Esophagus mucosa (tissue), 1 donor: ENCODE measurements at regions not wholly inside any gene's neighbourhood (a gene's known extent, or its start where the extent isn't known, plus 50 kb on each side); places are given as distances from the start of the nearest gene placed in this dataset.

Source experiments
- ATAC-seq: fragments of 200-7000 bp; cut with Tn5 transposase; one replicate; pipeline ENCODE4 v1.9.1; 2020
- donor health status: DM: yes; HTN: yes; CAD: no.

DNA sequence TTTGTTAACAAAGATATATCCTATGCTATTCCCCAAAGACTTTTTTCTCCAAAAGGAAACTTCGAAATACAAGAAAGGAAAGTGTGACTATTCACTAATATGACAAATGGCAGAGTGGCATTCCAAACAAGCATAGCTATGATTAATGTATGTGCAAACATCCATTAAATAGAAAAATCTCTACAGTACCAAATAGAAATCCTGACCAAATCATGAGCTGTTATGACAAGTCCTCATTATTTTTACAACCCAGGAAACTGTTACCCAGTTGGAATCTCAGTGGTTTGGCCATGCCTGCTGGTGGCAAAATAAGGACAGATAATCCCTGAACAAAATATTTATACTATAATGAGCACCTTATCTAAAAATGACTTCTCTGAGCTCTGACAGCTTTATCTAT is 202.1 kb downstream of the SEC23A start:
- no peak for ATAC-seq

DNA sequence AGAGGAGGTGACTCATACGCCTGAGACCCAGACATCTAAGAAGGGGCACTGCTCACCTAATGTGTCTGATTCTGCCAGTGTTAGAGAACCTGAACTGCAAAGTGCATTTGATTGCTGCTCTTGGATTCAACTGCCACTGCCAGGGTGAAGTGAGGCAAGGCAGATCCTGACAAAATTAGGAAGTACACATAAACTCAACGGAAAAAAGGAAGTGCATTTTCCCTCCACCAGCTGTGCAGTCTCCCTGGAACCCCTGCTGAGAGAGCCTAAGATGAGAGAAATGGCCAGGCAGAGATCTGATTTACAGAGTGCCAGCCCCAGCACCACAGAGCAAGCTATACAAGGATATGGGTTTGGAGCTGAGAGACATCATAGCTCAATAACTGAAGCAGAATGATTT is 215.3 kb downstream of the SEC23A start:
- no peak for ATAC-seq

DNA sequence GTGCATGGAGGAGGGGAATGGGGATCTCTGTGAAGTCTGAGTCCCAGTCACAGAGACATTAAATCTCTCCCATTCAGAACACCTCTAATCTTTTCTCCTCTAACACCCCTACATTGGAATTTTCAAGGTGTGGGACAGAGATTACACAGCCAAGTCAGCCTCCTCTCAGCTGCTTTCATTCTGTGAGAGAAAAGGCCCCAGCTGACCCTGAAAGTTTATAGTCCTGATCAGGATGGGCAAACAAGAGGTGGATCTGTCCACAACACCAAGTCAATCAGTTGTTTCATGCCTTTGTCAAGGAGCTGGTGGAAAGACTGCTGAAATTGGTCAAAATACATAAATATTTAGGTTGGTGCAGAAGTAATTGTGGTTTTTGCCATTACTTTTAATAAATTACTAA is 218.9 kb downstream of the SEC23A start:
- no peak for ATAC-seq

DNA sequence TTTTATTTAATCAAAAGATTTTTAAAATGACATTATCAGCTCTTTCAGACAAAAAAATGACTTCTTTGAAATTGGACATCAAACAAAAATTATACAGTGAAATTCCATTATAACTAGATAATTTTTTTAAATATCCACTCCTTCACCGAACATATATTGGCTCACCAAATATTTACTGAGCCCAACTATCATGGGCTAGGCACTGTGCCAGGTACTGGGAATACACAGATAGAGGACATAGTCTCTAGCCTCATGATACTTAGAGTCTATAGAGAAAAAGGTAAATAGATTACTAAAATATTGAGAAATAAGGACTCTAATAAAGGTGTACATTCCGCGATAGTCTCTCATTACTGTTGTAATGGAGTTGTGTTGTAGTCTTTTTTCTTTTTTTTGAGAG is 219.9 kb downstream of the SEC23A start:
- no peak for ATAC-seq

DNA sequence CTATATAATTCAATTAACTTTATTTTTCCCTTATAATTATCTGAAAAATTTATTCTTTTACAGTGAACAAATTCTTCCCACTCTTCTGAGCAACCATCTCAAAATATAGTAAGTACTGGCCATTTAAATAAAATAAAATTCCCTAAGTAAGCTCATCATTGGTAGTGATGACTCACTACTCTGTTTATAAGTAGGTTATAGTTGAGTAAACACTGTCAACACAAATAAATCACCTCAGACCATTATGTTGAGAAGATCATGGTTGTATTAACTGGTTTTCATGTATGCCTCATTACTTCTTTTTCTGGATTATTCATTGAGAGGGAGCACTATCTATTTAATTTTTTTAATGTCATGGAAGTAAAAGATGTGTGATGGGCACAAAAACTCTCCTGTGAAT is 220.5 kb downstream of the SEC23A start:
- ATAC-seq = no peak

DNA sequence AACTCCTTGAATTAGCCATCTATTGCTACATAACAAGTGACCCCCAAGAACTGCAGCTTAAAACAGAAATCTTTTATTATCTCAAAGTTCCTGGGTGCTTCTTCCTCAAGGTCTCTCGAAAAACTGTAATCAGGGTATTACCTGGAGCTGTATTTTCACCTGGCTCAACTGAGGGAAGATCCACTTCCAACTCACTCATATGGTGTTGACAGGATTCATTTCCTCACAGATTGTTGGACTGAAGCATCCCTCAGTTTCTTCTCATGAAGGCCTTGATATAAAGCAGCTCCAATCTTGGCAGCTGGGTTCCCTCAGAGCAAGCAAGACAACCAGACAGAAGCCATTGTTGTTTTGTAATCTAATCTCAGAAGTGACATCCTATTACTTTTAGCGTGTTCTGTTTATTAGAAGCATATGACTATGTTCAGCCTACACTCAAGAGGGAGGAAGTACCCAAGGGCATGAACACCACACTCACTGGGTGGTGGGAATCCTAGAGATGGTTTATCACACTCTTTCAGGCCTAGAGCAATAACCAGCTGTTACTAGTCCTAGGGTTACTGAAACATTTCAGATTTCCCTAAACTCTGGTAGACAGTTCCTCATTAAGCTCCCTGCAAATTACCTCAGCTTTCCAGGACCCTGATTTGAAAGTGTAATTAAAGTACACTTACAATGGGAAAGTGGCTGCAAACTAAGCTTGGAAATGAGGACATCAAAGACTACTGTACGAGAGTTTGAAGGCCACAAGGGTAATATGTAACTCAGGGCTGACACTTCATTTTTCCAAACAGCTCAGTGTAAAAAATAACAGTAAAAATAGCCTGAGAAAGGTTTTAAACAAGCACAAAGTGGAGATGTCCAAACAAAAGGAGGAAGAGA is 222.2 kb downstream of the SEC23A start:
- ATAC-seq = no peak

DNA sequence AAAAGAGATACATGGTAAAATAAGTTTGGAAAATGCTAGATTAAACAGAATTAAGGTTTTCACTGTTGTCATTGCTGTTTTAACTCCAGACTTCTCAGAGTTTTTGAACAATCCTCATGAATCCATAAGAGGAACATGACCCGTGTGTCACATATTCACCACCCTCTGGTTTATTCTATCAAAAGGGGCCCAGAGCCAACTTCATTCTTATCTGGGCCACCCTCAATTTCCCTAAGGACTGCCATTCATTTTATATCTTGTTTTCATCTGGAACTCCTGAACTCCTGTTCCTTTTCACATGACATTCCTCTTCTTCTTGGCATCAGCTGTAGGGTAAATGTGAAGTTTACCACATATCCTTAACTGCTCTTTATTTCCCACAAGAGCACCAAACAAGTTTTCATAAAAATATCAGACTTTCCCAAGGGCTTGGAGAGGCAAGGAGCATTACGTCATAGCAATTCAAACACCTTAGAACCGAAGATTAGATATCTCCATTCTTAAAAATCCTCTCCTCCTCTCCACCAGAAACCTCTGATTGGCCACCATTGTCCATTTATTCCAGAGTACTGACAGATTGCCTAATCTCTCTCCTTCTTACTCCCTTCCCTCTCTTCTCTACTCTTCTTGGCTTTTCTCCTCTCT is 225.2 kb downstream of the SEC23A start:
- no peak for ATAC-seq

DNA sequence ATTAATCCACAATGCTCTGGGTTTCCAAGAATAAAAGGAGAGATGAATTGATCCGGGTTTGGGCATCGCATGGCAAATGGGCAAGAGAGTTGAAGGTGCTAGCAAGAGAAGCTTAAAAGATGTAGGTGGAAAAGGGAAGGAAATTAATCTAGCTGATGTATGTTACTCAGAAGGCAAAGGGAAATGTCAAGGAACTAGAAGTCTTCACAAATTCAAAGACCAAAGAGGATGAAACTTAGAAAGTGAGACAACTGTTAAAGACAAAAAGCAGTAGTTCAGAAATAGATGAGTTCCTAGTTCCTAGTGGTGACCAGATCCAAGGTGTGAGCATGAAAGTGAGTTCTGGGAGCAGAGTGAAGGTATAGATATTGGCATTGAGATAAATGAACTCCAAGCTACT is 228.3 kb downstream of the SEC23A start:
- no peak for ATAC-seq

DNA sequence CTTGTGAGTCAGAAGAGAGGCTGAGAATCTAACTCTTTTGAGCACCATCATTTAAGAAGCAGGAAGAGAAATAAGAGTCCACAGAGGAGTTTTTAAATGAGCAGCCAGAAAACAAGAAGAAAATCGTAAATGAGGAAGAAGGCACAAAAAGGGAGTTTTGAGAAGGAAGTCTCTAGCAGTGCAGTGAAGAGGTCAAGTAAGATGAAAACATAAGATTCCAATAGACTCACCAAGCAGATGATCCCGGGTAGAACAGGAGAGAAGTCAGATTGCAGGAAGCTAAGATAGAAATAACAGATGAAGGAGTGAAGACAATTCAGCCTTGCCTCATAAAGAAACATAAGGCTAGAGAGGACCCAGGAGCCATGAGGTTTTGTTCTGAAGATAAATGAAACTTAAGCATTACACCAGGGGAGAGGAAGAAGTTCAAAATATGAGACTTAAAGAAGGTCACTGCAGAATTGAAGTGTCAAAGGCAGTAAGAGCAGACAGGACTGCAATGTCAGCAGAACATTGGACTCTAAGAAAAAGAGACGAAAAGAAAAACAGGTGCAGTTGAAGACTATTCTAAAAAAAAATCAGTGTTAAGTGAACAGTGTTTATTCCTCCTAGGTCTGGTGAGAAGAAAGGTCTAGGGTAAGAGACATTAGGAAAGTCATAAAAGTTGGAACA is 229.0 kb downstream of the SEC23A start:
- no peak for ATAC-seq

DNA sequence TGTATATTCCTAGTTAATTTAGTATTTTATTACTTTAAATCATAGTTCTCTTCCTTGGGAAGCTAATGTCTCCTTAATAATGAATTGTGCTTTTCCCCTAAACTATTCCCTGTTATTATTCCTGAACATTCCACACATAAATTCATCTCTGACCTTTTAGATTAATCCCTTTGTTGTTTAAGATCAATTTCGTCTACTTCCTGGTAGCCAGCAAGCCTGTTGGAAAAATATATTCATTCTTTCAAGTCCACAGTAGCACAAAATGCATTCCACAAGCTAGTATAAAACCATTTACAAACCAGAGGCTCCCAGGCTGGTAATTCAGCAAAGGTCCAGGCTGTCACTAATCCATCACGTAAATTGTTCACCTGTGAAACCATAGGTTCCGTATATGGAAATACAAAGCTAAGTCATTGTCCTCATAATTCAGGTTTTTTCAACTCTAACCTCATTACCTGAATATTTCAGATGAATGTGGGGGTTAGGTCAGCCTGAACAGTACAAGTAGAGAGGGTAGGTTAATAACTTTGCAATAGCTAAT is 232.7 kb downstream of the SEC23A start:
- ATAC-seq = no peak

DNA sequence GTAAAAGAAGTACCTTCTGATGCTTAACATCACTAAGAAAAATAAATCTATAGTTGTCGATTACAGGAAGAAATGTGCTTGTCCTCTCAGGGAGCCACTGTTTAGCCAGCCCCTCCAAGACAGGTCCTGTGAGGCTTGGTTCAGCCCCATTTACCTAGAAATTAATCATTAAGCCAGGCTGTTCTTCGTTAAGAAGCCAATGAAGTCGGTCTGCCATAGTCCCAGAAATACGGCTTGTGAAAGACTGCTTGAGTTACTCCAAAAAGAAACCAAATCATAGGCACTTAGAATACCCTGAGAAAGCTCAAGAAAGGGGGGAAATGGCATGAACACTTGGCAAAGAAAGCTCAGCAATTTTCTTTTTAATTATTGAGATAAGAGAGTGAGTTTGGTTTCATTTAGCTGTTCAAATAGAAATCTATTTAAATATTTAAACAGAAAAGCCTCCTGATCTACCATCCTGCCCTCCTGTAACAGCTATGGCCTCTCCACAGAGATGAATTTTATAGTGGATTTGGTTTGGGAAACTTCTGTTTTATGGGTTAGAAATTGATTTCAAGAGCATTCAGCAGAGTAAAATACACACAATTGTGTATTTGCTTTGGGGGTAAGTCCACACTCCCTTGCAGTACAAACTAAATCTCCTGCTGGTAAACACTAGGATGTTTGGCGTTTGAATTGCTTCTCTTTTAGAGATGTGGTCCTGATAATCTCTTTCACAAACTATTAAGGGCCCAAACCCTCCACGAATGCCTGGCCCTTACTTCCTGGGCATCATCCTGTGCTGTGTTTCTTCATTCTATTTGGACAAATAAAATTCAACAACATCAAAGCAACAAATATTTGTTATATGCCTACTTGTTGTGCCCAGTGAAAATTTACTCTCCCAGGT is 234.4 kb downstream of the SEC23A start:
- ATAC-seq = no peak

DNA sequence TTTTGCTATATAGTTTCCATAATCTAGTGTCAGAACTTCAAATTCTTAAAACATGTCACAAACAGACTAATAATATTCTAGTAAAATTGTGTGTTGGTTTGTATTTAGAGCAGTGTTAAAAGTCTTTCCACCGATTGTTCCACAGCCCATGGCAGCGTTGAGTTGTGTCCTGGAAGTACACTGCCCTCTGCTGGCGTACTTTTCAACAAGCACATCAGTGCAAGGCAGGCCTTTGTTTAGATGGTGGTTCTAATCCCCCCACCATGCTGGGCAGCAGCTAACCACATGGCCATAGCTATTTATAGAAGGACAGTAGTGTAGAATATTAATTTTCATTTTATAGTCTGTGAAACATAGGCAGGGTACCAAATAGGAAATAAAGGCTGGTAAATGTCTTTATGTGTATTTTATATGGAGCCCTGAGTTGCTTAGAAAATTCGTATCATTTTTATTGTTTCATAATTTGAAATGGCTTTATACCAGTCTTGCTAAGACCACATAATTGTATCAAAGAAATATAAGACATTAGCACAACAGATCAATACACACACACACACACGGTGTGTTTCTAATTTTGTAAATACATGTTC is 235.4 kb downstream of the SEC23A start:
- peak; percentile 82 for ATAC-seq

DNA sequence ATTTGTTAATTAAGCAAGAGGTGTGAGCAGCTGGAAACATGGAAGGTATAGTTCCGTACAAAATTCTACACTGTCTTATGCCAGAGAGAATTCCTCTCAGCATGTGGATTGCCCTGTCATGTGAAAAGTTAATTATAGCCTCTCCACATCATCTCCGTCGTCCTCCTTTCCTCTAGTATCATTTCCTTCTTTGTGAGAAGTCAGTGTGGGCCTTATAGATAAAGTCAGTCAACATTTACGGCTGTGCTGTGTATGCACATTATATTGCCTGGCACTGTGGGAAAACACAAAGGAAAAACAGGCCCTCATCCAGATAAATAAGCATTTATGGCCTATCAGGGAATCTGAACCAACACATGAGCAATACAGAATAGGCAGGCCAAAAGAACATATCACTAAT is 236.6 kb downstream of the SEC23A start:
- ATAC-seq = no peak

DNA sequence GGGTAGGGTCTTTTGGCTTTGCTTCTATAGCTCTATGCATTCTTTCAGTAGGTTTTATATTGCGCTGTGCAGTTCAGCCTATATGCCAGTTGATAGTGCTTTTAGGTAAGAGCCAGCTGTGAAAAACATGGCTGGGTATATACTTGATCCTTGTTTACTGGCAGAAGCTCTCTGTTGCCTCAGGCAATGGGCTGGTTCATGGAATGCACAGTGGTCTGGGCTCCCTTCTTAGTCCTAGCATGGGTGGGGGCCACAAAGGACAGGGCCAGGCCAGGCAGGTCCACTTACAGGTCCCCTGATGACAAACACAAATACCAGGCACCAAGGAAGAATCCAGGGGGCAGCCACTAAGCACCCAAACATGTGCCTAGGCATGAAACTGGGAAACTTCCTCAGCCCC is 240.7 kb downstream of the SEC23A start:
- ATAC-seq = no peak

DNA sequence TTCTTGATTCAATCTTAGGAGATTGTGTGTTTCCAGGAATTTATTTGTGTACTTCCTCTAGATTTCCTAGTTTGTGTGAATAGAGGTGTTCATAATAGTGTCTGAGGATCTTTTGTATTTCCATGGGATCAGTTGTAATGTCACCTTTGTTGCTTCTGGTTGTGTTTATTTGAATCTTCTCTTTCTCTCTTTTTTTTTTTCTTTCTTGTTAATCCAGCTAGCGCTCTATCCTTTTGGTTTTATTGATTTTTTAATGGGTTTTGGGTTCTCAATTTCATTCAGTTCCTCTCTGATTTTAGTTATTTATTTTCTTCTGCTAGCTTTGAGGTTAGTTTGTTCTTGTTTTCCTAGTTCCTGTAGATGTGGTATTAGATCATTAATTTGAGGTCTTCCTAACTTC is 242.5 kb downstream of the SEC23A start:
- no peak for ATAC-seq

DNA sequence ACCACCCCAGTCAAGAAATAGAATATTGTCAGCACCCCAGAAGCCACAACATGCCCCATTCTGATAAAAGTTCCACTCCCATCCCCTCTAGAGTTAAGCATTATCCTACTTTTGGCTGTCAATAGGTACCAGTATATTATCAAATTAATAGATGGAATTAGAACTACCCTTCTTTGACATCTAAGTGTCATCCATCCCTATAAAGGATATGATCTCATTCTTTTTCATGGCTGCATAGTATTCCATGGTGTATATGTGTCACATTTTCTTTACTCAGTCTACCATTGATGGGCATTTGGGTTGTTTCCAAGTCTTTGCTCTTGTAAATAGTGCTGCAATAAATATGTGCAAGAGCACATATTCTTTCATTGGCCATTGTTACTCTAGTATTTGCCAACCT is 246.2 kb downstream of the SEC23A start:
- no peak for ATAC-seq

DNA sequence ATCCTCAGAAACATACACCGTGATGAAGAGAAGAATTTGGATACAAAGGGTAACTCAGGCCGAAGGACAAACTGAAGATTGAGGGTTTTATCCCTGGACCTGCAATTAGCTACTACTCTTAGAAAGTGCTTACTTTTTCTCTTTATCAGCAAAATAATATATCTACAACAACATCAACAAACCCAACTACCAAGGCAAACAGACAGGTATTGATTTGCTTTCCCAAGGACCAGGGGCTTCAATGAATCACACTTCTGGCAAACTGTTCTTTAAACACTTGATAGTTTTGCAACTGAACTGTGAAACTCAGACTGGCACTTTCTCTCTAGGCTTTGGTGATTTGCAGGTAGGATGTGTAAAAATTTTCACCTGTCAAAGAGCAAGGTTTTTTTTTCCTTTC is 247.5 kb downstream of the SEC23A start:
- no peak for ATAC-seq

DNA sequence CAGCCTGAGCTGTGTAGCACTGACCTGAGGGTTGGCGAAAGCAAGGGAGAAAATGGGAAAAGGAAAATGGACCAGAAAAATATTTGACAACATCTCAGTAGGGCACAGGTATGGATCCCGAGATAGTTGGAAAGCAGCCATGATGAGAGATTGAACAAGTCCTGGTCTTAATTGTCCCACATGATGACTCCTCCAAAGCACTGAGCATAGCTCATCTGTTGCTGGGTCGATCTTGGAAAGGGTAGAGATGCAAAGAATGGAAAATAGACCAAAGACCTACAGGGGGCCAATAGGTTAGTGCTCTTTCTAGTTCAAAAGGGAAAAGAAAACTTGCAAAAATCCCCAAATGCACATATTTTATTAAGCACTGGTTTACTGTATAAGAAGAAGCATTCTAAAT is 251.9 kb downstream of the SEC23A start:
- no peak for ATAC-seq

DNA sequence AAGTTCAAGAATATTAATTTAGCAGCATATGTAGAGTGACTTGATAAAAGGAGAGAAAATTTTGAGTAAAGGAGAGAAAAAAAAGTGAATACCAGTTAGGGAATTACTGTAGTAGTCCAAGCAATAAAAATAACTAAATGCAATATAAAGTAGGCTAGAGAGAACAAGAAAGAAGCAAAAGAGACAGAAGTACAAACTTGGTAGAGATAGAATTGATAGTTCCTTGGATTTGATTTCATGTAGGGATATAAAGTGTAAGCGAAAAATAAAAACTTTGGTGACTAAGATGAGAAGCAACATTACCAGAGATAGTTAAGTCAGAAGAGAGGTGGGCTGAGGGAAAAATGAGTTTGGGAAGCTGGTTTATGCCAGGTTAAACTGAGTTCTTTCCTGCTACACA is 252.4 kb downstream of the SEC23A start:
- no peak for ATAC-seq

DNA sequence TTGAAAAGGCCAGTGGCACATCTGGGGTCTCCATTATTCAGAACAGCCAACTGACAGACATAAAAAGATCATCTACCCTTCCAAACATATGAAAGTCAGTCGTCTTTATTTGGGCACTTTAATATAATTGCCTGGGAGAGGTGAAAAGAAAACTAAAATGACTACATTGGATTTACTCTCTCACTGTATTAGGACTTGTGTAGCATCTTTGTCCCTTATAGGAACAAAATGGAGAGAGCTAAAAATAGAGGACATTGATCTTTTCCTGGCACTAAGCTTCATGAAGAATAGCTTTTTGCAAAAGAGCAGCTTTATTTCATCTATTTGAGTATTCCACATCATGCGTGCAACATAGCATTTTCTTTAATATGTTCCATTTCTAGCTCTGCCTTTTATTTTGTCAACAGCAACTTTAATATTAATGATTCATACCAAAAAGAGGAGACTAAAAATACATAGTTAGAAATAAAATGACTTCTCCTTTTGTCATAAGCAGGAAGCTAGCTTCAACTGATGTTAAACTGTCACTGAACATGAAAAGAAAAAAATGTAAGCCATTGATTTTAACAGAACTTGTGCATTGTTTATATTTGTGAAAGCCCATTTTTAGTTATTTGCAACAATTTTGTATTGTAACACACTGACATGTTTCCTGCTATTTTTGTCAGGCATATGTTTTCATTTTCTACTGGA is 254.6 kb downstream of the SEC23A start:
- no peak for ATAC-seq

DNA sequence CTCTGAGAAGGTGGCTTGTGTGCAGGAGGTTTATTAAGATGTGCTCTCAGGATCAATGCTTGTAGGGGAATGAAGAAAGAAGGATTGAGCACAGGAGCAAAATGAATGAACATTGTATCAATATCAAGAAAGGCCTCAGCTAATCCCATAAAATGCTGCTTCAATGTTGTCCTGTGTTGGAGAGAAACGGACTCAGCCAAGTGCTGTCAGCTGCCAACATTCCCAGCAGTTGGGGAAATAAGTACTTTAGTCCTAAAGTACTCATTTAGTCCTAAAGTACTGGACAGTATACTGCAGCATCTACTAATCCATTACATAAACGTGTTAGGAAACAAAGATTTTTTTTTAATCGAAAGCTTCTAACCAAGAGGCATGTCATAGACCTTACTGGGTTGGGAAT is 255.9 kb downstream of the SEC23A start:
- no peak for ATAC-seq
